RWPE2 (cell line): ENCODE measurements at regions not wholly inside any gene's neighbourhood (a gene's known extent, or its start where the extent isn't known, plus 50 kb on each side); places are given as distances from the start of the nearest gene placed in this dataset.

ENCODE experiments used
- ATAC-seq: fragments of 200-7000 bp; cut with Tn5 transposase; 3 replicates; pipeline ENCODE4 v1.9.1; 2021; ENCODE audit warnings: low read depth
- DNase-seq: peaks from one replicate; pipeline ENCODE4 v3.0.0-alpha.2; 2020; ENCODE audit warnings: low spot score
- H3K27ac ChIP-seq: fragments of 450-650 bp; 2 replicates; pipeline ENCODE4 v1.5.1; 2017; ENCODE audit warnings: mild to moderate bottlenecking; ENCODE audit not compliant: poor library complexity, severe bottlenecking
- H3K27me3 ChIP-seq: fragments of 250-450 bp; sonication (Bioruptor Pico); 2 replicates; pipeline ENCODE4 v1.5.1; 2021; ENCODE audit warnings: mild to moderate bottlenecking, moderate library complexity; ENCODE audit not compliant: insufficient read depth, poor library complexity, severe bottlenecking
- H3K36me3 ChIP-seq: fragments of 250-450 bp; sonication (Bioruptor Pico); 2 replicates; pipeline ENCODE4 v1.5.1; 2020; ENCODE audit warnings: low read depth, mild to moderate bottlenecking, moderate library complexity
- H3K4me1 ChIP-seq: fragments of 250-450 bp; sonication (Bioruptor Pico); 2 replicates; pipeline ENCODE4 v1.5.1; 2021; ENCODE audit warnings: mild to moderate bottlenecking, moderate library complexity; ENCODE audit not compliant: insufficient read depth, poor library complexity, severe bottlenecking
- H3K4me3 ChIP-seq: fragments of 250-450 bp; sonication (Bioruptor Pico); 2 replicates; pipeline ENCODE4 v1.5.1; 2021; ENCODE audit warnings: mild to moderate bottlenecking, moderate library complexity; ENCODE audit not compliant: severe bottlenecking
- H3K9me3 ChIP-seq: fragments of 250-450 bp; sonication (Bioruptor Pico); 2 replicates; pipeline ENCODE4 v1.5.1; 2021; ENCODE audit warnings: mild to moderate bottlenecking, moderate library complexity; ENCODE audit not compliant: severe bottlenecking
- CTCF ChIP-seq: fragments of 450-650 bp; IDR thresholded peaks from one replicate; pipeline ENCODE4 v1.5.1; 2017; ENCODE audit warnings: mild to moderate bottlenecking, moderate library complexity; ENCODE audit not compliant: poor library complexity, severe bottlenecking

- no peak for TF ChIP-seq CTCF
- Histone ChIP-seq H3K36me3 (no peaks in the 10 kb centered on the region), H3K4me1 (no peaks in the 10 kb centered on the region), H3K4me3 (no peak overlapping the region), H3K9me3 (no peaks in the 10 kb centered on the region), H3K27ac (no peak overlapping the region), H3K27me3 (no peaks in the 10 kb centered on the region)
- no peak for ATAC-seq
- DNase-seq: no peak
These were observed 220.5 kb upstream of the MPDZ start for GRCh38 chr9:13500034-13500433.

- Histone ChIP-seq H3K27ac (no peak overlapping the region), H3K27me3 (no peaks in the 10 kb centered on the region), H3K4me3 (no peak overlapping the region), H3K9me3 (no peaks in the 10 kb centered on the region), H3K4me1 (no peaks in the 10 kb centered on the region), H3K36me3 (no peaks in the 10 kb centered on the region)
- DNase-seq (no peak), ATAC-seq (no peak)
- no peak for TF ChIP-seq CTCF
These were observed 214.2 kb upstream of the MPDZ start for GRCh38 chr9:13493697-13494096.

- no peaks in the 10 kb centered on the region for H3K36me3 ChIP-seq
- H3K27ac ChIP-seq: no peak overlapping the region
- ATAC-seq (no peak), DNase-seq (no peak)
- no peak for TF ChIP-seq CTCF
- H3K9me3 ChIP-seq: no peaks in the 10 kb centered on the region
- H3K4me1 ChIP-seq: no peaks in the 10 kb centered on the region
- H3K4me3 ChIP-seq: no peak overlapping the region
- no peaks in the 10 kb centered on the region for H3K27me3 ChIP-seq
These were observed 212.3 kb upstream of the MPDZ start for GRCh38 chr9:13491493-13492424.

- ATAC-seq: no peak
These were observed 211.6 kb upstream of the MPDZ start for GRCh38 chr9:13491138-13491492.

More at GRCh38 chr9:13491138-13491492, 211.6 kb upstream of the MPDZ start:
- H3K27me3 ChIP-seq: no peaks in the 10 kb centered on the region
- no peaks in the 10 kb centered on the region for H3K4me1 ChIP-seq
- no peaks in the 10 kb centered on the region for H3K36me3 ChIP-seq
- DNase-seq: no peak
- no peaks in the 10 kb centered on the region for H3K9me3 ChIP-seq
- no peak overlapping the region for H3K4me3 ChIP-seq
- no peak for TF ChIP-seq CTCF
- H3K27ac ChIP-seq: no peak overlapping the region
